SK-N-SH (cell line): ENCODE measurements at regions not wholly inside any gene's neighbourhood (a gene's known extent, or its start where the extent isn't known, plus 50 kb on each side); places are given as distances from the start of the nearest gene placed in this dataset.

Experiments
- CTCF ChIP-seq: fragments of 200-600 bp; sonication (generic); IDR thresholded peaks from 2 replicates; pipeline ENCODE4 v1.6.1; 2017; ENCODE audit warnings: antibody characterized with exemption, mild to moderate bottlenecking, moderate library complexity
- IRF3 ChIP-seq: fragments of 150-350 bp; IDR thresholded peaks from 2 replicates; pipeline ENCODE4 v1.6.1; 2016; ENCODE audit warnings: mild to moderate bottlenecking, low read depth, low read length
- MAX ChIP-seq: IDR thresholded peaks from 2 replicates; pipeline ENCODE4 v1.4.0; 2012; ENCODE audit warnings: low read depth
- MXI1 ChIP-seq: IDR thresholded peaks from 2 replicates; pipeline ENCODE4 v1.6.1; 2012; ENCODE audit warnings: mild to moderate bottlenecking, low read depth, low read length, improper control_type of control experiment
- PBX3 ChIP-seq: IDR thresholded peaks from 2 replicates; pipeline ENCODE4; 2012
- POLR2AphosphoS5 ChIP-seq: IDR thresholded peaks from 2 replicates; pipeline ENCODE4 v1.6.1; 2012; ENCODE audit warnings: low read depth, low read length
- RAD21 ChIP-seq: IDR thresholded peaks from 2 replicates; pipeline ENCODE4 v1.6.1; 2012; ENCODE audit warnings: mild to moderate bottlenecking, low read length
- REST ChIP-seq: IDR thresholded peaks from 2 replicates; pipeline ENCODE4 v1.6.1; 2012; ENCODE audit warnings: mild to moderate bottlenecking, low read depth, low read length, moderate library complexity
- TAF1 ChIP-seq: IDR thresholded peaks from 2 replicates; pipeline ENCODE4 v1.6.1; 2012; ENCODE audit warnings: low read depth, mild to moderate bottlenecking, low read length, moderate library complexity, borderline replicate concordance
- TEAD4 ChIP-seq: IDR thresholded peaks from 2 replicates; pipeline ENCODE4 v1.4.0; 2012; ENCODE audit warnings: mild to moderate bottlenecking, borderline replicate concordance; ENCODE audit not compliant: insufficient read depth
- TF ChIP-seq, protein P1 (sequence below): fragments of 150-350 bp; IDR thresholded peaks from 2 replicates; pipeline ENCODE4 v1.6.1; 2017; ENCODE audit warnings: antibody characterized with exemption, low read length, low read depth, borderline replicate concordance
- TF ChIP-seq, protein P2 (sequence below): IDR thresholded peaks from 2 replicates; pipeline ENCODE4 v1.4.0; 2012; ENCODE audit warnings: low read depth, borderline replicate concordance

- TF ChIP-seq REST (no peak), CTCF (no peak), TEAD4 (no peak), RAD21 (no peak), POLR2AphosphoS5 (no peak), IRF3 (no peak), MXI1 (no peak), TAF1 (no peak), MAX (no peak), PBX3 (no peak)
- TF ChIP-seq, protein P1, sequence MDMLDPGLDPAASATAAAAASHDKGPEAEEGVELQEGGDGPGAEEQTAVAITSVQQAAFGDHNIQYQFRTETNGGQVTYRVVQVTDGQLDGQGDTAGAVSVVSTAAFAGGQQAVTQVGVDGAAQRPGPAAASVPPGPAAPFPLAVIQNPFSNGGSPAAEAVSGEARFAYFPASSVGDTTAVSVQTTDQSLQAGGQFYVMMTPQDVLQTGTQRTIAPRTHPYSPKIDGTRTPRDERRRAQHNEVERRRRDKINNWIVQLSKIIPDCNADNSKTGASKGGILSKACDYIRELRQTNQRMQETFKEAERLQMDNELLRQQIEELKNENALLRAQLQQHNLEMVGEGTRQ, result no peak
- TF ChIP-seq, protein P2, sequence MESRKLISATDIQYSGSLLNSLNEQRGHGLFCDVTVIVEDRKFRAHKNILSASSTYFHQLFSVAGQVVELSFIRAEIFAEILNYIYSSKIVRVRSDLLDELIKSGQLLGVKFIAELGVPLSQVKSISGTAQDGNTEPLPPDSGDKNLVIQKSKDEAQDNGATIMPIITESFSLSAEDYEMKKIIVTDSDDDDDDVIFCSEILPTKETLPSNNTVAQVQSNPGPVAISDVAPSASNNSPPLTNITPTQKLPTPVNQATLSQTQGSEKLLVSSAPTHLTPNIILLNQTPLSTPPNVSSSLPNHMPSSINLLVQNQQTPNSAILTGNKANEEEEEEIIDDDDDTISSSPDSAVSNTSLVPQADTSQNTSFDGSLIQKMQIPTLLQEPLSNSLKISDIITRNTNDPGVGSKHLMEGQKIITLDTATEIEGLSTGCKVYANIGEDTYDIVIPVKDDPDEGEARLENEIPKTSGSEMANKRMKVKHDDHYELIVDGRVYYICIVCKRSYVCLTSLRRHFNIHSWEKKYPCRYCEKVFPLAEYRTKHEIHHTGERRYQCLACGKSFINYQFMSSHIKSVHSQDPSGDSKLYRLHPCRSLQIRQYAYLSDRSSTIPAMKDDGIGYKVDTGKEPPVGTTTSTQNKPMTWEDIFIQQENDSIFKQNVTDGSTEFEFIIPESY, result no peak
Observed at GRCh38 chr4:73929278-73929677, 52.5 kb downstream of the PF4 start.
